Thyroid gland (tissue), 4 donors: ENCODE measurements at regions not wholly inside any gene's neighbourhood (a gene's known extent, or its start where the extent isn't known, plus 50 kb on each side); places are given as distances from the start of the nearest gene placed in this dataset.

Experiments used
- POLR2A ChIP-seq, 2 donors: fragments of 450-650 bp; IDR thresholded peaks; one replicate each; pipeline ENCODE4 v1.6.1; 2017; ENCODE audit warnings: antibody characterized with exemption in 2 of 2, mild to moderate bottlenecking in 2 of 2, moderate library complexity in 1 of 2
- TF ChIP-seq, protein P1 (sequence below), 6 experiments: fragments of 200-600 bp in 3 of 6; fragments of 450-650 bp in 3 of 6; sonication (generic) in 3 of 6; IDR thresholded peaks; one replicate each; pipeline ENCODE4 v1.5.1; 2016 to 2019; ENCODE audit warnings: antibody characterized with exemption in 6 of 6, mild to moderate bottlenecking in 2 of 6, inconsistent platforms in 1 of 6, moderate library complexity in 1 of 6

DNA sequence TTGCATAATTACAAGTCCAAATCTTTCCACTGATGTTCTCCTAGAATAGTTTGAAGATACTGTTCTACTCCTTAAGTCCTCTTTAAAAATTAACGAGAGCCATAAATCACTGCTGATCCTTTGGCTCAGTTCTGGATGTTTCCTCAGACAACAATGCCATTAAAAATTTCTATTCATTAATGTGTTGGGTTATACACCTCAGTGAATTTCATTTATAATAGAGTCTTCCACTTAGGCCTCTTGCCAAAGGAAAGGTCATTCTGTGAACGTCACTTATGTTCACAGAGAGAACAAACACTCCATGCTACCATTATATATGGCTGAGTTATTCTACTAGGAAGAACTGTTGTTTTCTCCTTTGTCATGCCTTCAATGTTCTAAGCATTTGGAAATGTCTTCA is 1472.3 kb upstream of the CELF4 start:
- TF ChIP-seq, protein P1, sequence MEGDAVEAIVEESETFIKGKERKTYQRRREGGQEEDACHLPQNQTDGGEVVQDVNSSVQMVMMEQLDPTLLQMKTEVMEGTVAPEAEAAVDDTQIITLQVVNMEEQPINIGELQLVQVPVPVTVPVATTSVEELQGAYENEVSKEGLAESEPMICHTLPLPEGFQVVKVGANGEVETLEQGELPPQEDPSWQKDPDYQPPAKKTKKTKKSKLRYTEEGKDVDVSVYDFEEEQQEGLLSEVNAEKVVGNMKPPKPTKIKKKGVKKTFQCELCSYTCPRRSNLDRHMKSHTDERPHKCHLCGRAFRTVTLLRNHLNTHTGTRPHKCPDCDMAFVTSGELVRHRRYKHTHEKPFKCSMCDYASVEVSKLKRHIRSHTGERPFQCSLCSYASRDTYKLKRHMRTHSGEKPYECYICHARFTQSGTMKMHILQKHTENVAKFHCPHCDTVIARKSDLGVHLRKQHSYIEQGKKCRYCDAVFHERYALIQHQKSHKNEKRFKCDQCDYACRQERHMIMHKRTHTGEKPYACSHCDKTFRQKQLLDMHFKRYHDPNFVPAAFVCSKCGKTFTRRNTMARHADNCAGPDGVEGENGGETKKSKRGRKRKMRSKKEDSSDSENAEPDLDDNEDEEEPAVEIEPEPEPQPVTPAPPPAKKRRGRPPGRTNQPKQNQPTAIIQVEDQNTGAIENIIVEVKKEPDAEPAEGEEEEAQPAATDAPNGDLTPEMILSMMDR (IDR thresholded peaks at IDR 0.05): no peak
- no peak for TF ChIP-seq POLR2A (IDR thresholded peaks at IDR 0.05)
